BLaER1 treated with 17β-estradiol and CSF1 and Interleukin-3, amounts not matched to agents 10 nM and 100 nM (cell line): ENCODE measurements at regions not wholly inside any gene's neighbourhood (a gene's known extent, or its start where the extent isn't known, plus 50 kb on each side); places are given as distances from the start of the nearest gene placed in this dataset.

Experiments
- H3K27ac ChIP-seq, 11 experiments: shearing (Covaris generic); formaldehyde crosslinking; 2 replicates each; pipeline ENCODE4 v1.8.1; 2022
- H3K27me3 ChIP-seq, 11 experiments: shearing (Covaris generic); formaldehyde crosslinking; 2 replicates each; pipeline ENCODE4 v1.8.1; 2022
- H3K36me3 ChIP-seq, 11 experiments: shearing (Covaris generic); formaldehyde crosslinking; 2 replicates each; pipeline ENCODE4 v1.8.1; 2022
- H3K4me1 ChIP-seq, 10 experiments: shearing (Covaris generic); formaldehyde crosslinking; 2 replicates each; pipeline ENCODE4 v1.8.1; 2022
- H3K4me2 ChIP-seq, 11 experiments: shearing (Covaris generic); formaldehyde crosslinking; 2 replicates each; pipeline ENCODE4 v1.8.1; 2022
- H3K4me3 ChIP-seq, 10 experiments: shearing (Covaris generic); formaldehyde crosslinking; 2 replicates each; pipeline ENCODE4 v1.8.1; 2022
- H3K9ac ChIP-seq, 11 experiments: shearing (Covaris generic); formaldehyde crosslinking; 2 replicates each; pipeline ENCODE4 v1.8.1; 2022
- H3K9me3 ChIP-seq, 11 experiments: shearing (Covaris generic); formaldehyde crosslinking; replicated peaks in 1 of 11; 2 replicates each; pipeline ENCODE4 v1.8.1; 2022
- H4K20me1 ChIP-seq, 11 experiments: shearing (Covaris generic); formaldehyde crosslinking; 2 replicates each; pipeline ENCODE4 v1.8.1; 2022
- Cebpa-rat ChIP-seq, 11 experiments: shearing (Covaris generic); IDR thresholded peaks; 2 replicates each; pipeline ENCODE4 v1.8.1; 2022

- Histone ChIP-seq H3K4me2 (peak overlapping the region in 6 of 11 experiments; percentile 81 to 91 (median 86); a peak in 11 of 22 replicates), H4K20me1 (no peaks in the 10 kb centered on the region), H3K9me3 (peaks cover 0 to 28% (median 22%) of the 10 kb centered on the region in 11 experiments; a peak in 17 of 22 replicates), H3K27me3 (peaks cover 0 to 9% (median 0%) of the 10 kb centered on the region in 11 experiments; a peak in 3 of 22 replicates), H3K27ac (no peak overlapping the region), H3K9ac (no peak overlapping the region), H3K4me3 (no peak overlapping the region), H3K4me1 (peaks cover 49 to 92% (median 78%) of the 10 kb centered on the region in 10 experiments), H3K36me3 (no peaks in the 10 kb centered on the region)
- no peak for TF ChIP-seq Cebpa-rat (IDR thresholded peaks at IDR 0.05)
These were observed 154.9 kb upstream of the NDUFV2 start for GRCh38 chr18:8947566-8947965.

DNA sequence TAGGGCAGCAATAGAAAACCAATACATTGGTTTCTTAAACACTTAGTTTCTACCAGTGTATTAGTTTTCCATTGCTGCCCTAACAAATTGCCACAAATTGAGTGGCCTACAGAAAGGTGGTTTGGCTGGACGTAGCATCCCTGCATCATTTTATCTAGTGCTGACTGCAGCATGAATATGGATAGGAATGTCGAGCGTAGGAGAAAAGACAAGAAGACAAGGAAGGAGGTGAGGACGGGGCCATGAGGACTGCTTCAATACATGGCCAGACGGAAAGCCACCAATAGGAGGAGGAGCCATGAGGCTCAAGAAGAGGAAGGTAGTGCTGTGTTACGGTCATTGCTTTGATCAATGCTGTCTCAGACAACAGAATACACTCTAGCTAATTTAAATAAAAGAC is 154.5 kb upstream of the NDUFV2 start:
- H3K4me1 ChIP-seq = peaks cover 46 to 93% (median 77%) of the 10 kb centered on the region in 10 experiments
- H3K4me2 ChIP-seq = peak overlapping the region; percentile 70 to 91 (median 84)
- no peaks in the 10 kb centered on the region for H4K20me1 ChIP-seq
- peaks cover 1 to 27% (median 20%) of the 10 kb centered on the region in 11 experiments; a peak in 19 of 22 replicates for H3K9me3 ChIP-seq
- peak overlapping the region in 5 of 11 experiments; percentile 8 to 67 (median 56); a peak in 3 of 22 replicates for H3K27ac ChIP-seq
- H3K4me3 ChIP-seq = no peak overlapping the region
- H3K36me3 ChIP-seq = no peaks in the 10 kb centered on the region; a peak in 1 of 22 replicates
- H3K27me3 ChIP-seq = peaks cover 0 to 9% (median 0%) of the 10 kb centered on the region in 11 experiments; a peak in 3 of 22 replicates
- no peak for TF ChIP-seq Cebpa-rat (IDR thresholded peaks at IDR 0.05)
- H3K9ac ChIP-seq = no peak overlapping the region

DNA sequence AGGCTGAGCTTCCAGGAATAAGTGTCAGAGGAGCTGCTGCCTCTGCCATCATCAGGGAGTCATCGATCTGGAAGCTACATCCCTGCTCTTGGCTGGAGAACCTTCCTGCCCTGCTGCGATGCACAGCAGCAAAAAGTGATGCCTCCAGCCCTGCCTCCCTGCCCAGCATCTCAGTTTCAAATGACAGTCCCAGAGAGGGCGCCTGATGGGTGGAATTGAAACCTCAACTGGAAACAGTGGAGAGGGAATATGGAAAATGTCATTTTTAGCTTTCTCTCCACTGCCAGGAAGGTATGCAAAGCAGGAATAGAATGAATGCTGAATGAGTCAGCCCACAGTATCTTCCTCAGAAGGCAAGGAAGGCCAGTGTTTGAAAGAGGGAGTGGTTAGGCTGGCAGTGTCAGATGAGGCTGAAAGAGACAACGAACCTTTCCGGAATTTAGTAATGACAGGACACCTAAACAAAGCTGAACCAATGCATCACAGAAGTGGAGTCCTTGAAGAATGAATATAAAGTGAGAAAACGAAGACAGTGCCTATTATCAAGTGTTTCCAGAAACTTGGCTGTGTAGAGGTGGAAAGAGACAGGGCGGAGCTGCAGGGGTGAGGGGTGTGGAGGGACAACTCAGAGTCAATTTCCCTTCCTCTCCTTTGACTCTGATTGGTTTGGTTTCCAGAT is 153.9 kb upstream of the NDUFV2 start:
- H3K9ac ChIP-seq = peak overlapping the region in 9 of 11 experiments; percentile 1 to 57 (median 33); a peak in 11 of 22 replicates
- H3K4me3 ChIP-seq = peak overlapping the region; percentile 3 to 52 (median 33); a peak in 14 of 20 replicates
- H3K27me3 ChIP-seq = peaks cover 0 to 9% (median 0%) of the 10 kb centered on the region in 11 experiments; a peak in 3 of 22 replicates
- H3K4me2 ChIP-seq = peak overlapping the region; percentile 70 to 91 (median 84)
- H3K36me3 ChIP-seq = peaks cover 0 to 6% (median 0%) of the 10 kb centered on the region in 11 experiments; a peak in 1 of 22 replicates
- peaks cover 40 to 89% (median 71%) of the 10 kb centered on the region in 10 experiments for H3K4me1 ChIP-seq
- H4K20me1 ChIP-seq = no peaks in the 10 kb centered on the region
- peak overlapping the region in 9 of 11 experiments; percentile 1 to 67 (median 29); a peak in 11 of 22 replicates for H3K27ac ChIP-seq
- no peak for TF ChIP-seq Cebpa-rat (IDR thresholded peaks at IDR 0.05)
- H3K9me3 ChIP-seq = peaks cover 7 to 27% (median 24%) of the 10 kb centered on the region in 11 experiments; a peak in 21 of 22 replicates

GRCh38 chr18:8949206-8949605 is 153.3 kb upstream of the NDUFV2 start:
- Histone ChIP-seq H3K27ac (peak overlapping the region in 9 of 11 experiments; percentile 1 to 67 (median 29); a peak in 11 of 22 replicates), H3K36me3 (peaks cover 0 to 7% (median 0%) of the 10 kb centered on the region in 11 experiments; a peak in 1 of 22 replicates), H3K27me3 (peaks cover 0 to 9% (median 0%) of the 10 kb centered on the region in 11 experiments; a peak in 3 of 22 replicates), H3K9me3 (peaks cover 9 to 32% (median 29%) of the 10 kb centered on the region in 11 experiments; a peak in 21 of 22 replicates), H4K20me1 (no peaks in the 10 kb centered on the region), H3K4me1 (peaks cover 34 to 83% (median 65%) of the 10 kb centered on the region in 10 experiments), H3K4me3 (peak overlapping the region; percentile 3 to 52 (median 33); a peak in 14 of 20 replicates), H3K9ac (peak overlapping the region in 9 of 11 experiments; percentile 1 to 57 (median 35); a peak in 14 of 22 replicates), H3K4me2 (peak overlapping the region; percentile 70 to 91 (median 84))
- no peak for TF ChIP-seq Cebpa-rat (IDR thresholded peaks at IDR 0.05)

GRCh38 chr18:8951491-8951890 is 151.0 kb upstream of the NDUFV2 start:
- H3K9me3 ChIP-seq = peaks cover 9 to 44% (median 38%) of the 10 kb centered on the region in 11 experiments; a peak in 21 of 22 replicates
- H4K20me1 ChIP-seq = no peaks in the 10 kb centered on the region
- H3K27ac ChIP-seq = peak overlapping the region in 1 of 11 experiments; percentile 13; a peak in 2 of 22 replicates
- H3K27me3 ChIP-seq = peaks cover 0 to 9% (median 0%) of the 10 kb centered on the region in 11 experiments; a peak in 3 of 22 replicates
- no peak overlapping the region for H3K9ac ChIP-seq
- H3K4me3 ChIP-seq = peak overlapping the region in 2 of 10 experiments; percentile 1 to 3; a peak in 2 of 20 replicates
- H3K4me2 ChIP-seq = peak overlapping the region in 8 of 11 experiments; percentile 48 to 91 (median 78); a peak in 17 of 22 replicates
- TF ChIP-seq Cebpa-rat (IDR thresholded peaks at IDR 0.05) = no peak
- peaks cover 0 to 7% (median 0%) of the 10 kb centered on the region in 11 experiments; a peak in 1 of 22 replicates for H3K36me3 ChIP-seq
- peaks cover 24 to 77% (median 52%) of the 10 kb centered on the region in 10 experiments for H3K4me1 ChIP-seq

DNA sequence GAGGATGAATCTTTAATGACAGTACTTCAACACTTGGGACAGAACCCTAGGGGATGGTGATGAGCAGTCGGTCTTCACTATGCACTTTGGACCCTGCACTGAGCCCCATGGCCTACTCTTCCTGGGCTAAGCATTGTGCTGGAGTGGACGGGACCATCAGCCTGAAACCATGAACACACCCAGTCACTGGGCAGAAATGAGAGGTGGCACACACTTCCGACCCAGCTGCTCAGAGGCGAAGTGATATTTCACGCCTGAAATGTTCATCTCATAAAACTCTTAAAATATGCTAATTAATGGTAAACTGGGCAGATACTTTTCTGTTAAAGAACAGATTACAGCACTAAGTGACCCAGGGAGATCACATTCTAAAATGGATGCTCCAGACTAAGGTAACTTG is 150.3 kb upstream of the NDUFV2 start:
- TF ChIP-seq Cebpa-rat (IDR thresholded peaks at IDR 0.05) = no peak
- Histone ChIP-seq H3K4me1 (peaks cover 24 to 79% (median 53%) of the 10 kb centered on the region in 10 experiments), H4K20me1 (no peaks in the 10 kb centered on the region), H3K4me2 (peak overlapping the region in 8 of 11 experiments; percentile 48 to 91 (median 78); a peak in 16 of 22 replicates), H3K27ac (peak overlapping the region in 2 of 11 experiments; percentile 9 to 11; a peak in 2 of 22 replicates), H3K36me3 (peaks cover 0 to 7% (median 0%) of the 10 kb centered on the region in 11 experiments; a peak in 1 of 22 replicates), H3K9me3 (peaks cover 5 to 44% (median 37%) of the 10 kb centered on the region in 11 experiments; a peak in 20 of 22 replicates), H3K9ac (no peak overlapping the region), H3K4me3 (peak overlapping the region in 2 of 10 experiments; percentile 1 to 3; a peak in 2 of 20 replicates), H3K27me3 (peaks cover 0 to 9% (median 0%) of the 10 kb centered on the region in 11 experiments; a peak in 3 of 22 replicates)

DNA sequence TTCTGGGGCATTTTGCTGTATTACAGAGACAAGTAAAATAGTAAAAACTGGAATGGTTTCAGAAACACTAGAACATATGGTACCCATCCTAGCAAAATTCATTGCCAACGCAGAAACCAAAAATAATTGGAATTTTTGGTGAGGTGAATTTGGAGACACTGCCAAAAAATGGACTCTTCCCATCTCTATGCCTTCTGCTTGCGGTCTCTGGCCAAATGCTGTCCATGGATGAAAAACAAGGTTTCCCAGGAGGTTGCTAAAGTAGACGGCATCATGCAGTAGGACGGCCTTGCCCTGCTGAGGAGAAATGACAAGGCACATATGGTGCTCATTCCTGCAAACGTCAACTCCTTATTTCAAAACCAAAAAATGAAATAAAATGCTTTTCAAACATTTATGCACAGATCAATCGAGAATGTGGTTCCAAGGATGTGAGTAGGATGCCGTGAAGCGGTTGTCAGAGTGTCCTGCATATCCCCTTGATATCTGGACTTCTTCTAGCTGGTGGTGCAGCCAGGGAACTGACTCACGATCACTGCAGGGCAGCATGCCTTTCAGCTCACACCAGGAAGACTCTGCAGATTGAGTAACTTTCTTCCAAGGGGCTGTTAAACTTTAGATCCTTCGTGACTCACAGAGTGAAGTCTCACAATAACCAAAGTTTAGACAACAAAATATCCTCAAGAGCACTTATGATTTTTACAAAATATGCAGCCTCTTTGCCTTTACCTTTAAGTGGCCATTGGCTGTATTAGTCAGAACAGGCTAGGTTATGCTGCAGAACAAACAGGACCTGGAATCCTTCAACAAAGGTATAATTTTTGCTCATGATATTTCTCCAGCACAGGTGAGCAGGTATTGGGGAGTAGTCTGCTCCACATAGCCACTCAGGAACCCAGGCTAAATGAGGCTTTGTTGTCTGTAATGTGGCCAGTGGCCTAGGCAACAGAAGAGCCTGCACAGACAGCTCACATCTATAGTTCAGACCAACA is 149.4 kb upstream of the NDUFV2 start:
- TF ChIP-seq Cebpa-rat (IDR thresholded peaks at IDR 0.05) = no peak
- H3K9me3 ChIP-seq = peaks cover 5 to 53% (median 43%) of the 10 kb centered on the region in 11 experiments; a peak in 20 of 22 replicates
- peaks cover 18 to 70% (median 48%) of the 10 kb centered on the region in 10 experiments for H3K4me1 ChIP-seq
- peaks cover 0 to 7% (median 0%) of the 10 kb centered on the region in 11 experiments; a peak in 1 of 22 replicates for H3K36me3 ChIP-seq
- H3K4me3 ChIP-seq = no peak overlapping the region
- peaks cover 0 to 9% (median 0%) of the 10 kb centered on the region in 11 experiments; a peak in 3 of 22 replicates for H3K27me3 ChIP-seq
- no peak overlapping the region for H3K27ac ChIP-seq
- H3K4me2 ChIP-seq = peak overlapping the region in 5 of 11 experiments; percentile 63 to 91 (median 87); a peak in 5 of 22 replicates
- H3K9ac ChIP-seq = no peak overlapping the region
- H4K20me1 ChIP-seq = no peaks in the 10 kb centered on the region
